H1 (cell line): ENCODE measurements at regions not wholly inside any gene's neighbourhood (a gene's known extent, or its start where the extent isn't known, plus 50 kb on each side); places are given as distances from the start of the nearest gene placed in this dataset.

ENCODE experiments used
- CTCF ChIA-PET: fragments of 300-600 bp; sonication (Branson Sonifier 250); formaldehyde crosslinking; loops from one replicate; lab custom pipeline; 2021; ENCODE audit not compliant: partially characterized antibody; lab: Charles Lee
- POLR2A ChIA-PET: fragments of 300-600 bp; sonication (Branson Sonifier 250); formaldehyde crosslinking; loops from one replicate; lab custom pipeline; 2021; ENCODE audit warnings: inconsistent platforms; ENCODE audit not compliant: partially characterized antibody; lab: Charles Lee
- DNase-seq, 2 experiments: peaks; one replicate each; pipeline versions ENCODE4 v3.0.0 to v3.0.0-alpha.2; 2010 to 2022; ENCODE audit warnings: low spot score in 2 of 2, low read depth in 1 of 2, mixed read lengths in 1 of 2
- FAIRE-seq: peaks from 2 replicates; lab custom pipeline; 2011; peaks lifted over from hg19 to GRCh38; lab: Jason Lieb, UNC
- H2AFZ ChIP-seq: 2 replicates; pipeline ENCODE4 v1.8.1; 2012; ENCODE audit warnings: low read length, inconsistent platforms
- H2AK5ac ChIP-seq: 2 replicates; pipeline ENCODE4 v1.6.1; 2013; ENCODE audit warnings: low read depth, low read length
- H2BK120ac ChIP-seq: replicated peaks from 2 replicates; pipeline ENCODE3; 2013; ENCODE audit warnings: low read depth, low read length, inconsistent platforms
- H2BK12ac ChIP-seq: 2 replicates; pipeline ENCODE4 v1.6.1; 2013; ENCODE audit warnings: low read depth, low read length
- H2BK15ac ChIP-seq: 2 replicates; pipeline ENCODE4 v1.6.1; 2013; ENCODE audit warnings: low read length
- H2BK20ac ChIP-seq: 2 replicates; pipeline ENCODE4 v1.6.1; 2013; ENCODE audit warnings: low read length
- H2BK5ac ChIP-seq: 2 replicates; pipeline ENCODE4 v1.6.1; 2013; ENCODE audit warnings: low read depth, low read length
- H3K14ac ChIP-seq: 2 replicates; pipeline ENCODE4 v1.6.1; 2013; ENCODE audit warnings: inconsistent platforms; ENCODE audit not compliant: insufficient read length
- H3K18ac ChIP-seq: 2 replicates; pipeline ENCODE4 v1.6.1; 2013; ENCODE audit warnings: low read length; ENCODE audit errors: extremely low read depth
- H3K23ac ChIP-seq: 2 replicates; pipeline ENCODE4 v1.6.1; 2013; ENCODE audit warnings: inconsistent platforms; ENCODE audit not compliant: insufficient read length
- H3K23me2 ChIP-seq: 2 replicates; pipeline ENCODE4 v1.6.1; 2013; ENCODE audit warnings: low read depth, low read length
- H3K27ac ChIP-seq: 2 replicates; pipeline ENCODE4 v1.6.1; 2011; ENCODE audit warnings: low read depth, low read length, inconsistent platforms
- H3K27me3 ChIP-seq, 4 experiments: replicated peaks in 1 of 4; 1 replicate in 1 of 4; 2 replicates in 3 of 4; pipeline versions ENCODE4 v1.6.1 to v1.8.1; 2011 to 2013; ENCODE audit warnings: low read length in 3 of 4, mild to moderate bottlenecking in 3 of 4, inconsistent platforms in 2 of 4, mixed read lengths in 2 of 4, moderate library complexity in 1 of 4; ENCODE audit not compliant: control insufficient read depth in 3 of 4, insufficient read depth in 3 of 4; ENCODE audit errors: extremely low read depth in 1 of 4
- H3K36me3 ChIP-seq, 4 experiments: 2 replicates each; pipeline versions ENCODE4 v1.6.1 to v1.8.1; 2011 to 2013; ENCODE audit warnings: mild to moderate bottlenecking in 4 of 4, low read length in 3 of 4, moderate library complexity in 2 of 4, control low read depth in 1 of 4, inconsistent platforms in 1 of 4; ENCODE audit not compliant: insufficient read depth in 4 of 4, control insufficient read depth in 2 of 4
- H3K4ac ChIP-seq: replicated peaks from 2 replicates; pipeline ENCODE3; 2013; ENCODE audit warnings: low read length, low read depth, mixed read lengths, inconsistent platforms; ENCODE audit not compliant: insufficient read length
- H3K4me1 ChIP-seq, 4 experiments: replicated peaks in 1 of 4; 1 replicate in 1 of 4; 2 replicates in 3 of 4; pipeline versions ENCODE4 v1.6.1 to v1.8.1; 2011 to 2013; ENCODE audit warnings: low read length in 3 of 4, inconsistent platforms in 2 of 4, mixed read lengths in 1 of 4; ENCODE audit not compliant: insufficient read depth in 4 of 4, control insufficient read depth in 3 of 4
- H3K4me2 ChIP-seq, 2 experiments: 2 replicates each; pipeline versions ENCODE4 v1.6.1 to v1.8.1; 2011 to 2013; ENCODE audit warnings: low read depth in 2 of 2, low read length in 2 of 2, control low read depth in 1 of 2, inconsistent platforms in 1 of 2, mild to moderate bottlenecking in 1 of 2; ENCODE audit not compliant: insufficient read depth in 1 of 2
- H3K4me3 ChIP-seq, 4 experiments: fragments of 200-600, 300-600 bp in 1 of 4; sonication (generic), shearing (Covaris generic), sonication (Bioruptor Twin) in 1 of 4; 2 replicates each; pipeline versions ENCODE4 v1.5.1 to v1.8.1; 2011 to 2016; ENCODE audit warnings: low read length in 4 of 4, low read depth in 3 of 4, control low read depth in 2 of 4, inconsistent platforms in 2 of 4, mild to moderate bottlenecking in 2 of 4, mixed read lengths in 1 of 4, moderate library complexity in 1 of 4; ENCODE audit not compliant: insufficient read depth in 2 of 4; ENCODE audit errors: extremely low read depth in 1 of 4
- H3K56ac ChIP-seq: replicated peaks from 2 replicates; pipeline ENCODE3; 2013; ENCODE audit warnings: low read depth, mild to moderate bottlenecking, mixed read lengths, low read length, inconsistent platforms; ENCODE audit not compliant: insufficient read length
- H3K79me1 ChIP-seq: 2 replicates; pipeline ENCODE4 v1.6.1; 2013; ENCODE audit warnings: low read depth, low read length, control low read depth
- H3K79me2 ChIP-seq, 2 experiments: 2 replicates each; pipeline versions ENCODE4 v1.6.1 to v1.8.1; 2012 to 2013; ENCODE audit warnings: low read length in 2 of 2, mild to moderate bottlenecking in 2 of 2, inconsistent platforms in 1 of 2; ENCODE audit not compliant: insufficient read depth in 2 of 2, control insufficient read depth in 1 of 2
- H3K9ac ChIP-seq, 4 experiments: replicated peaks in 1 of 4; 1 replicate in 1 of 4; 2 replicates in 3 of 4; pipeline versions ENCODE4 v1.6.1 to v1.8.1; 2011 to 2013; ENCODE audit warnings: low read depth in 3 of 4, low read length in 3 of 4, control low read depth in 2 of 4, mild to moderate bottlenecking in 2 of 4, moderate library complexity in 2 of 4, inconsistent platforms in 1 of 4; ENCODE audit errors: extremely low read depth in 1 of 4
- H3K9me3 ChIP-seq, 2 experiments: 2 replicates each; pipeline versions ENCODE4 v1.6.1 to v1.8.1; 2012 to 2013; ENCODE audit warnings: mild to moderate bottlenecking in 2 of 2, moderate library complexity in 2 of 2, control low read depth in 1 of 2, inconsistent platforms in 1 of 2, low read depth in 1 of 2, low read length in 1 of 2, mixed read lengths in 1 of 2; ENCODE audit not compliant: insufficient read depth in 2 of 2
- H4K20me1 ChIP-seq, 2 experiments: replicated peaks in 1 of 2; 2 replicates each; pipeline versions ENCODE3 to v1.8.1; 2011 to 2013; ENCODE audit warnings: inconsistent platforms in 2 of 2, low read length in 2 of 2, mild to moderate bottlenecking in 1 of 2; ENCODE audit not compliant: insufficient read depth in 2 of 2, control insufficient read depth in 1 of 2
- H4K5ac ChIP-seq: 2 replicates; pipeline ENCODE4 v1.6.1; 2013; ENCODE audit warnings: low read length, low read depth, mixed read lengths, inconsistent platforms; ENCODE audit not compliant: insufficient read length
- H4K8ac ChIP-seq: 2 replicates; pipeline ENCODE4 v1.8.0; 2013; ENCODE audit warnings: mild to moderate bottlenecking, moderate library complexity, low read length, inconsistent platforms; ENCODE audit not compliant: insufficient read depth; ENCODE audit errors: extremely low read depth
- H4K91ac ChIP-seq: replicated peaks from 2 replicates; pipeline ENCODE3; 2013; ENCODE audit warnings: low read length, mixed read lengths, inconsistent platforms; ENCODE audit not compliant: insufficient read length
- E2F6 ChIP-seq: IDR thresholded peaks from 2 replicates; pipeline ENCODE4 v1.6.1; 2012; ENCODE audit warnings: inconsistent platforms
- GABPA ChIP-seq: IDR thresholded peaks from 2 replicates; pipeline ENCODE4 v1.6.1; 2011; ENCODE audit warnings: mild to moderate bottlenecking, low read length, moderate library complexity, borderline replicate concordance; ENCODE audit not compliant: insufficient read depth
- RAD21 ChIP-seq, 2 experiments: IDR thresholded peaks in 1 of 2; conservative IDR thresholded peaks in 1 of 2; 2 replicates each; pipeline ENCODE4 v1.6.1; 2011; ENCODE audit warnings: low read depth in 2 of 2, low read length in 2 of 2, improper control_type of control experiment in 1 of 2, inconsistent platforms in 1 of 2, mild to moderate bottlenecking in 1 of 2, moderate library complexity in 1 of 2
- SP1 ChIP-seq: IDR thresholded peaks from 2 replicates; pipeline ENCODE4 v1.6.1; 2011; ENCODE audit warnings: low read depth, low read length
- SP2 ChIP-seq: IDR thresholded peaks from 2 replicates; pipeline ENCODE4 v1.6.1; 2012; ENCODE audit warnings: mild to moderate bottlenecking, low read length, inconsistent platforms
- WGBS, 2 experiments: shearing (Covaris generic) in 1 of 2; methylation state at CpG; one replicate each; pipeline versions ENCODE4 v1.1.6 to v1.1.7; 2013 to 2015; ENCODE audit warnings: low lambda C conversion rate in 2 of 2, mixed read lengths in 2 of 2, inconsistent platforms in 1 of 2, low coverage in 1 of 2, missing lambda C conversion rate in 1 of 2; ENCODE audit not compliant: insufficient replicate concordance in 2 of 2, insufficient coverage in 1 of 2, insufficient read length in 1 of 2; ENCODE audit errors: extremely low coverage in 1 of 2, missing lambda C conversion rate in 1 of 2; 5-methylcytosine and 5-hydroxymethylcytosine counted together

GRCh38 chr10:2278363-2278762 is 541.0 kb upstream of the ADARB2 start:
- no peak overlapping the region for H3K4ac ChIP-seq
- H3K9me3 ChIP-seq = peaks cover 0 to 8% of the 10 kb centered on the region in 2 experiments; a peak in 2 of 4 replicates
- H4K5ac ChIP-seq = no peak overlapping the region
- DNase-seq (no peak), FAIRE-seq (no peak)
- H3K79me2 ChIP-seq = no peaks in the 10 kb centered on the region
- TF ChIP-seq GABPA (no peak), SP1 (no peak), SP2 (no peak), RAD21 (IDR thresholded peaks at IDR 0.05 in 1 of 2, conservative IDR thresholded peaks at IDR 0.05 in 1 of 2; ENCODE audit: low read depth in 2 of 2, low read length in 2 of 2) (no peak), E2F6 (no peak)
- ChIA-PET POLR2A (no interaction called here), CTCF (interaction anchor here (0.6 kb wide), 1 partner anchor 560 kb away, joined by 4 read pairs; no protein-coding TSS in a partner anchor)
- no peak overlapping the region for H2BK15ac ChIP-seq
- H3K23me2 ChIP-seq = no peaks in the 10 kb centered on the region
- H3K79me1 ChIP-seq = no peaks in the 10 kb centered on the region
- H3K18ac ChIP-seq = no peak overlapping the region
- no peak overlapping the region for H3K56ac ChIP-seq
- H2BK20ac ChIP-seq = no peak overlapping the region
- no peak overlapping the region for H3K27ac ChIP-seq
- no peak overlapping the region for H2BK5ac ChIP-seq
- H3K14ac ChIP-seq = no peak overlapping the region
- no peak overlapping the region for H4K91ac ChIP-seq
- H3K4me1 ChIP-seq = peaks cover 0 to 13% (median 4%) of the 10 kb centered on the region in 4 experiments; a peak in 2 of 7 replicates
- H4K8ac ChIP-seq = no peak overlapping the region
- no peak overlapping the region for H2AFZ ChIP-seq
- H3K4me3 ChIP-seq = no peak overlapping the region
- no peak overlapping the region for H2BK12ac ChIP-seq
- no peak overlapping the region for H3K9ac ChIP-seq
- H2BK120ac ChIP-seq = no peak overlapping the region
- no peaks in the 10 kb centered on the region; a peak in 2 of 7 replicates for H3K27me3 ChIP-seq
- 88% methylated on average over 11 of the region's 11 CpGs; no CpG with 5 or more reads in 1 of the 2 experiments for WGBS, 2 experiments
- H3K23ac ChIP-seq = no peak overlapping the region
- H3K4me2 ChIP-seq = no peak overlapping the region
- H4K20me1 ChIP-seq = no peaks in the 10 kb centered on the region
- H3K36me3 ChIP-seq = no peaks in the 10 kb centered on the region
- H2AK5ac ChIP-seq = no peak overlapping the region
